ENCODE measurements at regions not wholly inside any gene's neighbourhood (a gene's known extent, or its start where the extent isn't known, plus 50 kb on each side); places are given as distances from the start of the nearest gene placed in this dataset.
A peak's percentile ranks its signal among the peaks of the same experiment; 100 is the strongest.

DNA sequence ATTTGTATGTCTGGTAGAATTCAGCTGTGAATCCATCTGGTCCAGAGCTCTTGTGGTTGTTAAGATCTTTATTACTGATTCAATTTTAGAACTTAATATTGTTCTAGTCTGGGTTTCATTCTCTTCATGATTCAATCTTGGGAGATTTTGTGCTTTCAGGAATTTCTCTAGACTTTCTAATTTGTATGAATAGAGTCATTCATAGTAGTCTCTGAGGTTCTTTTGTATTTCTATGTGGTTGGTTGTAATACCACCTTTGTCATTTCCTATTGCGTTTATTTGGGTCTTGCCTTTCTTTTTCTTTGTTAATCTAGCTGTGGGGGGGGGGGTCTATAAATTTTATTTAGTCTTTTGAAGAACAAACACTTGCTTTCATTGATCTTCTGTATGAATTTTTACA lies 824.8 kb upstream of the GALNTL6 start:
- no peaks in the 10 kb centered on the region for H3K36me3 Mint-ChIP-seq (ENCODE audit: insufficient read depth)
- no peak overlapping the region for H3K4me3 Mint-ChIP-seq (ENCODE audit: low read depth)
- DNase-seq (ENCODE audit: low spot score, unreplicated experiment): no peak
- no peak overlapping the region for H3K27ac Mint-ChIP-seq
- H3K9me3 Mint-ChIP-seq (ENCODE audit: low read depth): peaks cover 19% of the 10 kb centered on the region
- no peaks in the 10 kb centered on the region for H3K4me1 Mint-ChIP-seq (ENCODE audit: low read depth)
- TF ChIP-seq, protein P1, sequence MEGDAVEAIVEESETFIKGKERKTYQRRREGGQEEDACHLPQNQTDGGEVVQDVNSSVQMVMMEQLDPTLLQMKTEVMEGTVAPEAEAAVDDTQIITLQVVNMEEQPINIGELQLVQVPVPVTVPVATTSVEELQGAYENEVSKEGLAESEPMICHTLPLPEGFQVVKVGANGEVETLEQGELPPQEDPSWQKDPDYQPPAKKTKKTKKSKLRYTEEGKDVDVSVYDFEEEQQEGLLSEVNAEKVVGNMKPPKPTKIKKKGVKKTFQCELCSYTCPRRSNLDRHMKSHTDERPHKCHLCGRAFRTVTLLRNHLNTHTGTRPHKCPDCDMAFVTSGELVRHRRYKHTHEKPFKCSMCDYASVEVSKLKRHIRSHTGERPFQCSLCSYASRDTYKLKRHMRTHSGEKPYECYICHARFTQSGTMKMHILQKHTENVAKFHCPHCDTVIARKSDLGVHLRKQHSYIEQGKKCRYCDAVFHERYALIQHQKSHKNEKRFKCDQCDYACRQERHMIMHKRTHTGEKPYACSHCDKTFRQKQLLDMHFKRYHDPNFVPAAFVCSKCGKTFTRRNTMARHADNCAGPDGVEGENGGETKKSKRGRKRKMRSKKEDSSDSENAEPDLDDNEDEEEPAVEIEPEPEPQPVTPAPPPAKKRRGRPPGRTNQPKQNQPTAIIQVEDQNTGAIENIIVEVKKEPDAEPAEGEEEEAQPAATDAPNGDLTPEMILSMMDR (IDR thresholded peaks at IDR 0.05; ENCODE audit: unreplicated experiment): no peak
- H3K27me3 Mint-ChIP-seq: no peaks in the 10 kb centered on the region

DNA sequence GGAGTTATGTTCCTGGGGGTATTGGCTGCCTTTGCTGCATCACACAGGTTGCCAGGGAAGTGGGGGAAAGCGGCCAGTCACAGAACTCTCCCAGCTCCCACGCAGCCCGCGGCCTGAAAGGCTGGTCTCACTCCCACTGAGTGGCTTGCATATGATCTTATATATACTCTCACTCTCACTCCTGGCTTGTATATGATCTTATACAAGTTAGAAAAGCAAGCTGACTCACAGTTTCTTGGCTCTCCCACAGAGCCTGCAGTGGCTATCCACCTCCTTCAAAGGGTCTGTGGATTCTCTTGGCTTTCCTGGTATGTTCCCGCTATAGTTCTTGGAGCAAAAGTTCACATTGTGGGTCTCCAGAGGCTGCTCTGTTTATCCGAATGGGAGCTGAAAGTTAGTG lies 833.5 kb upstream of the GALNTL6 start:
- H3K27ac Mint-ChIP-seq: no peak overlapping the region
- H3K4me3 Mint-ChIP-seq (ENCODE audit: low read depth): no peak overlapping the region
- no peaks in the 10 kb centered on the region for H3K36me3 Mint-ChIP-seq (ENCODE audit: insufficient read depth)
- DNase-seq (ENCODE audit: low spot score, unreplicated experiment): no peak
- no peaks in the 10 kb centered on the region for H3K27me3 Mint-ChIP-seq
- TF ChIP-seq, protein P1 (IDR thresholded peaks at IDR 0.05; ENCODE audit: unreplicated experiment): no peak
- H3K4me1 Mint-ChIP-seq (ENCODE audit: low read depth): no peaks in the 10 kb centered on the region
- H3K9me3 Mint-ChIP-seq (ENCODE audit: low read depth): peaks cover 11% of the 10 kb centered on the region

DNA sequence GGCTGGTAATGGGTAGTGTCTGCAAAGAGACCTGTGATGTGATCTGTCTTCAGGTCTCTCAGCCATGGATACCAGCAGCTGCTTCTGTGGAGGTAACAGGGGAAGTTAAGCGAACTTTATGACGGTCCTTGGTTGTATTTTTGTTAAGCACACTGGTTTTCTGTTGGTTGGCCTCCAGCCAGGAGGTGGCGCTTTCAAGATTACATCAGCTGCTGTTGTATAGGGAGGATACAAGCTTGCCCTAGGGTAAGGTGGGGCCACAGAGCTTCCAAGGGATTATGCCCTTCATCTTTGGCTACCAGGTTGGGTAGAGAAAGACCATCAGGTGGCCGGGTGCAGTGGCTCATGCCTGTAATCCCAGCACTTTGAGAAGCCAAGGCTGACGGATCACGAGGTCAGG lies 834.2 kb upstream of the GALNTL6 start:
- peaks cover 11% of the 10 kb centered on the region for H3K9me3 Mint-ChIP-seq (ENCODE audit: low read depth)
- DNase-seq (ENCODE audit: low spot score, unreplicated experiment): no peak

DNA sequence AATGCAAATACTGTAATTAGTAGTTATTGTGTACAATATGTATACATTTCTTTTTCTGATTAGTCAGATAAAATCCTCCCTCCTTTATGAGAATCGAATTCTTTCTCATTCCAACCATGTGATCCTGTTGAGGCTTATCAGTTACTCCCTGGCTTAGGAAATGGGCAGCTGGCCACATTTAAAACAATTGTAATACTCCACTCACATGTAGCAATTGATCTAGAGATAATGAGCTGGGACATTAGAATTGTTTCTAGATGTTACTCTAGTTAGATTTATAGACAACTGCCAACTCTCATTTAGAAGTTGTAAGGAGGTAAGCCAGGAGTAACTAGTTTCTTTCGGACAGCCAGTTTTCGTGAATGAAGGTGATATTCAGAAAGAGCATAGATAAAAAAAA lies 859.3 kb upstream of the AADAT start:
- H3K27ac Mint-ChIP-seq: no peak overlapping the region
- TF ChIP-seq, protein P1 (IDR thresholded peaks at IDR 0.05; ENCODE audit: unreplicated experiment): no peak
- no peaks in the 10 kb centered on the region for H3K4me1 Mint-ChIP-seq (ENCODE audit: low read depth)
- no peak for DNase-seq (ENCODE audit: low spot score, unreplicated experiment)
- no peaks in the 10 kb centered on the region for H3K27me3 Mint-ChIP-seq
- no peaks in the 10 kb centered on the region for H3K9me3 Mint-ChIP-seq (ENCODE audit: low read depth)
- no peaks in the 10 kb centered on the region for H3K36me3 Mint-ChIP-seq (ENCODE audit: insufficient read depth)
- H3K4me3 Mint-ChIP-seq (ENCODE audit: low read depth): no peak overlapping the region

More for the DNA sequence above, 834.2 kb upstream of the GALNTL6 start:
- Mint-ChIP-seq H3K27me3 (no peaks in the 10 kb centered on the region), H3K4me3 (ENCODE audit: low read depth) (no peak overlapping the region), H3K4me1 (ENCODE audit: low read depth) (no peaks in the 10 kb centered on the region), H3K36me3 (ENCODE audit: insufficient read depth) (no peaks in the 10 kb centered on the region), H3K27ac (no peak overlapping the region)
- TF ChIP-seq, protein P1 (IDR thresholded peaks at IDR 0.05; ENCODE audit: unreplicated experiment): no peak

DNA sequence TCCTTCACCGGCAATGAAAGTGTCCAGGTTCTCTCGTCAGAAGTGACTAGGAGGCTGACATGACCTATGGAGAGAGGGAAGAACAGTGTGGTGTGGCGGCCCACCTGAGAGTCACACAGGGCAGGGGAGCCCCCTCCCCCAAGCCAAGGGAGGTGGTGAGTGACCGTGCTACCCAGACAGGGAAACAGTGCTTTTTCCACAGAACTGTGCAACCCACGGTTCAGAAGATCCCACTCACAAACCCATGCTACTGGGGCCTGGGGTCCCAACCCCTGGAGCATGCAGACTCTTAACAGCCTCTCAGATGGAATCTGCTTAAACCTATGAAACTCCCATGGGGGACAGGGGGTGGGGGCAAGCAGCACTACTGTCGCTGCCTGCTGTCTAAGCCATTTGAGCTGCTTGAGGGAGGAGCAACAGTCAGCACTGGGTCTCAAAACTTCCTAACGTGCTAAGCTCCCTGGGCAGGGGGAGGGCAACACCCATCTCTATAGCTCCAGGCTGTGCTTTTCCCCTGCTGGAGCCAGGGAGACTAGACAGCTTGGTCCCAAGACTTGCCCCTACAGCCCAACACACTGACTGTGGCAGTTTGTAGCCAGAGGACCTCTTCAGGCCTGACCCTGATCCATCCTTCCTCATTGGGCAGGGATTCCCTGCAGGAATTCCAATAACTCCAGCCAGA lies 850.4 kb upstream of the AADAT start:
- no peak overlapping the region for H3K4me3 Mint-ChIP-seq (ENCODE audit: low read depth)
- TF ChIP-seq, protein P1 (IDR thresholded peaks at IDR 0.05; ENCODE audit: unreplicated experiment): no peak
- H3K36me3 Mint-ChIP-seq (ENCODE audit: insufficient read depth): no peaks in the 10 kb centered on the region
- H3K27ac Mint-ChIP-seq: peak overlapping the region; percentile 18
- H3K27me3 Mint-ChIP-seq: no peaks in the 10 kb centered on the region
- DNase-seq (ENCODE audit: low spot score, unreplicated experiment): no peak
- H3K4me1 Mint-ChIP-seq (ENCODE audit: low read depth): no peaks in the 10 kb centered on the region
- H3K9me3 Mint-ChIP-seq (ENCODE audit: low read depth): peaks cover 8% of the 10 kb centered on the region
